ENCODE measurements at regions not wholly inside any gene's neighbourhood (a gene's known extent, or its start where the extent isn't known, plus 50 kb on each side); places are given as distances from the start of the nearest gene placed in this dataset.
"Not testable (repeated sequence)": the region's sequence is repeated elsewhere in the genome, so short reads cannot be mapped to it uniquely, and the experiment has no call there.

GRCh38 chr13:111680100-111680499, 359.7 kb downstream of the TEX29 start:
- WGBS (ENCODE audit: insufficient coverage, low lambda C conversion rate) = no CpG with 5 or more reads among the region's 13 CpGs
- DNase-seq; H3K4me3 ChIP-seq (ENCODE audit: low read length); H3K27me3 ChIP-seq (ENCODE audit: control insufficient read depth, insufficient read depth, low read length); H3K4me1 ChIP-seq (ENCODE audit: control insufficient read depth, insufficient read depth, low read length); H3K9me3 ChIP-seq (ENCODE audit: control insufficient read depth, low read depth, low read length); H3K36me3 ChIP-seq (ENCODE audit: control insufficient read depth, insufficient read depth, low read length); H3K27ac ChIP-seq (ENCODE audit: low read length): not testable (repeated sequence)

- H3K4me3 ChIP-seq (ENCODE audit: low read length); H3K27ac ChIP-seq (ENCODE audit: low read length); H3K36me3 ChIP-seq (ENCODE audit: control insufficient read depth, insufficient read depth, low read length); DNase-seq; H3K9me3 ChIP-seq (ENCODE audit: control insufficient read depth, low read depth, low read length); H3K4me1 ChIP-seq (ENCODE audit: control insufficient read depth, insufficient read depth, low read length); H3K27me3 ChIP-seq (ENCODE audit: control insufficient read depth, insufficient read depth, low read length): not testable (repeated sequence)
- WGBS (ENCODE audit: insufficient coverage, low lambda C conversion rate) = no CpG with 5 or more reads among the region's 2 CpGs
These were observed 371.6 kb downstream of the TEX29 start for GRCh38 chr13:111692028-111692427.

- not testable (repeated sequence) for H3K36me3 ChIP-seq (ENCODE audit: control insufficient read depth, insufficient read depth, low read length); H3K27me3 ChIP-seq (ENCODE audit: control insufficient read depth, insufficient read depth, low read length); H3K27ac ChIP-seq (ENCODE audit: low read length); DNase-seq; H3K4me1 ChIP-seq (ENCODE audit: control insufficient read depth, insufficient read depth, low read length); H3K4me3 ChIP-seq (ENCODE audit: low read length); H3K9me3 ChIP-seq (ENCODE audit: control insufficient read depth, low read depth, low read length)
- WGBS (ENCODE audit: insufficient coverage, low lambda C conversion rate) = no CpG with 5 or more reads among the region's 11 CpGs
These were observed 370.8 kb upstream of the SOX1 start for GRCh38 chr13:111696121-111696520.

GRCh38 chr13:111702059-111702458, 364.9 kb upstream of the SOX1 start:
- not testable (repeated sequence) for H3K36me3 ChIP-seq (ENCODE audit: control insufficient read depth, insufficient read depth, low read length); H3K27ac ChIP-seq (ENCODE audit: low read length); H3K4me1 ChIP-seq (ENCODE audit: control insufficient read depth, insufficient read depth, low read length); DNase-seq; H3K9me3 ChIP-seq (ENCODE audit: control insufficient read depth, low read depth, low read length); H3K27me3 ChIP-seq (ENCODE audit: control insufficient read depth, insufficient read depth, low read length); H3K4me3 ChIP-seq (ENCODE audit: low read length)
- no CpG with 5 or more reads among the region's 5 CpGs for WGBS (ENCODE audit: insufficient coverage, low lambda C conversion rate)
